SK-N-SH treated with all-trans-retinoic acid at 6 μM for 48 hours (cell line): ENCODE measurements at regions not wholly inside any gene's neighbourhood (a gene's known extent, or its start where the extent isn't known, plus 50 kb on each side); places are given as distances from the start of the nearest gene placed in this dataset.

Experiments used
- ATAC-seq: fragments of 200-7000 bp; cut with Tn5 transposase; 3 replicates; pipeline ENCODE4 v1.9.1; 2020; ENCODE audit warnings: mild to moderate bottlenecking, moderate library complexity
- ARNTL ChIP-seq: fragments of 450-650 bp; formaldehyde crosslinking; IDR thresholded peaks from 2 replicates; pipeline ENCODE4 v1.5.0; 2020; ENCODE audit warnings: low read depth, mild to moderate bottlenecking, moderate library complexity, borderline replicate concordance
- CSDC2 ChIP-seq: fragments of 250-450 bp; sonication (Bioruptor Pico); IDR thresholded peaks from 2 replicates; pipeline ENCODE4 v1.5.0; 2020; ENCODE audit warnings: mild to moderate bottlenecking, moderate library complexity
- CSRNP3 ChIP-seq: fragments of 250-450 bp; sonication (Bioruptor Pico); IDR thresholded peaks from 2 replicates; pipeline ENCODE4 v1.5.1; 2021; ENCODE audit warnings: mild to moderate bottlenecking, moderate library complexity
- ESRRG ChIP-seq: fragments of 250-450 bp; sonication (Bioruptor Pico); IDR thresholded peaks from 2 replicates; pipeline ENCODE4 v1.6.1; 2021; ENCODE audit warnings: mild to moderate bottlenecking
- GLIS3 ChIP-seq: fragments of 250-450 bp; sonication (Bioruptor Pico); IDR thresholded peaks from 2 replicates; pipeline ENCODE4 v1.5.0; 2020; ENCODE audit warnings: mild to moderate bottlenecking, moderate library complexity
- ISL1 ChIP-seq: fragments of 250-450 bp; sonication (Bioruptor Pico); IDR thresholded peaks from 2 replicates; pipeline ENCODE4 v2.1.2; 2022; ENCODE audit warnings: mild to moderate bottlenecking, moderate library complexity
- PATZ1 ChIP-seq: fragments of 250-450 bp; sonication (Bioruptor Pico); IDR thresholded peaks from 2 replicates; pipeline ENCODE4 v1.8.0; 2020; ENCODE audit warnings: mild to moderate bottlenecking, moderate library complexity, borderline replicate concordance
- POU6F1 ChIP-seq: fragments of 250-450 bp; sonication (Bioruptor Pico); IDR thresholded peaks from 2 replicates; pipeline ENCODE4 v1.8.0; 2021; ENCODE audit warnings: low read depth, mild to moderate bottlenecking, moderate library complexity, borderline replicate concordance
- PPARA ChIP-seq: fragments of 250-450 bp; sonication (Bioruptor Pico); IDR thresholded peaks from 2 replicates; pipeline ENCODE4 v1.5.0; 2020; ENCODE audit warnings: mild to moderate bottlenecking, borderline replicate concordance
- TCF4 ChIP-seq: fragments of 250-450 bp; sonication (Bioruptor Pico); IDR thresholded peaks from 2 replicates; pipeline ENCODE4 v1.8.0; 2021; ENCODE audit warnings: mild to moderate bottlenecking, moderate library complexity, borderline replicate concordance
- TOX ChIP-seq: fragments of 250-450 bp; sonication (Bioruptor Pico); IDR thresholded peaks from 2 replicates; pipeline ENCODE4 v1.8.0; 2021; ENCODE audit warnings: mild to moderate bottlenecking, moderate library complexity, borderline replicate concordance
- TSHZ2 ChIP-seq: fragments of 250-450 bp; sonication (Bioruptor Pico); IDR thresholded peaks from 2 replicates; pipeline ENCODE4 v1.5.0; 2020; ENCODE audit warnings: mild to moderate bottlenecking, moderate library complexity
- ZC3H10 ChIP-seq: fragments of 250-450 bp; sonication (Bioruptor Pico); IDR thresholded peaks from 2 replicates; pipeline ENCODE4 v1.5.1; 2021; ENCODE audit warnings: mild to moderate bottlenecking, moderate library complexity
- ZFP3 ChIP-seq: fragments of 250-450 bp; sonication (Bioruptor Pico); IDR thresholded peaks from 2 replicates; pipeline ENCODE4 v1.5.0; 2020; ENCODE audit warnings: mild to moderate bottlenecking, moderate library complexity
- ZFP30 ChIP-seq: fragments of 450-650 bp; formaldehyde crosslinking; IDR thresholded peaks from 2 replicates; pipeline ENCODE4 v1.5.0; 2022; ENCODE audit warnings: mild to moderate bottlenecking, moderate library complexity
- ZNF565 ChIP-seq: fragments of 450-650 bp; formaldehyde crosslinking; conservative IDR thresholded peaks from 2 replicates; pipeline ENCODE4 v1.5.0; 2020; ENCODE audit warnings: low read depth, mild to moderate bottlenecking, moderate library complexity
- ZNF70 ChIP-seq: fragments of 450-650 bp; formaldehyde crosslinking; IDR thresholded peaks from 2 replicates; pipeline ENCODE4 v1.5.0; 2020; ENCODE audit warnings: mild to moderate bottlenecking, moderate library complexity
- ZNF8 ChIP-seq: fragments of 450-650 bp; formaldehyde crosslinking; IDR thresholded peaks from 2 replicates; pipeline ENCODE4 v1.5.0; 2020; ENCODE audit warnings: mild to moderate bottlenecking, moderate library complexity

GRCh38 chr2:195031411-195031810 is 625.6 kb upstream of the SLC39A10 start:
- TF ChIP-seq ARNTL: no peak
- no peak for TF ChIP-seq ISL1 (CRISPR knock-in tag)
- ATAC-seq: no peak

GRCh38 chr2:195029804-195030654 is 627.0 kb upstream of the SLC39A10 start:
- TF ChIP-seq ZNF8 (no peak), ISL1 (CRISPR knock-in tag) (no peak)
- no peak for ATAC-seq

- ATAC-seq: 0 out of 3 replicates have a peak, but pooled peaks have one; percentile 22
- no peak for TF ChIP-seq TCF4 (CRISPR knock-in tag)
- TF ChIP-seq TOX: no peak
- TF ChIP-seq GLIS3 (CRISPR knock-in tag): no peak
- TF ChIP-seq, all 23 proteins: peak for 0
Measured at GRCh38 chr2:195027947-195028346, 629.1 kb upstream of the SLC39A10 start.

GRCh38 chr2:195026261-195026660 is 630.8 kb upstream of the SLC39A10 start:
- TF ChIP-seq ZC3H10 (no peak), PPARA (no peak), PATZ1 (CRISPR knock-in tag) (no peak)
- TF ChIP-seq, all 23 proteins: peak for 0
- ATAC-seq: no peak

- TF ChIP-seq ESRRG (no peak), PPARA (no peak), ISL1 (CRISPR knock-in tag) (no peak), ZNF8 (no peak), ZFP30 (CRISPR knock-in tag) (no peak), TSHZ2 (no peak), ZFP3 (CRISPR knock-in tag) (no peak), POU6F1 (CRISPR knock-in tag) (no peak), PATZ1 (CRISPR knock-in tag) (no peak), CSRNP3 (CRISPR knock-in tag) (no peak), ZNF565 (no peak), TOX (no peak), ZNF70 (CRISPR knock-in tag) (no peak), ZC3H10 (no peak), CSDC2 (CRISPR knock-in tag) (no peak), TCF4 (CRISPR knock-in tag) (no peak)
- ATAC-seq: no peak
Measured at GRCh38 chr2:195022508-195022830, 634.6 kb upstream of the SLC39A10 start.
